ENCODE measurements at regions not wholly inside any gene's neighbourhood (a gene's known extent, or its start where the extent isn't known, plus 50 kb on each side); places are given as distances from the start of the nearest gene placed in this dataset.

DNA sequence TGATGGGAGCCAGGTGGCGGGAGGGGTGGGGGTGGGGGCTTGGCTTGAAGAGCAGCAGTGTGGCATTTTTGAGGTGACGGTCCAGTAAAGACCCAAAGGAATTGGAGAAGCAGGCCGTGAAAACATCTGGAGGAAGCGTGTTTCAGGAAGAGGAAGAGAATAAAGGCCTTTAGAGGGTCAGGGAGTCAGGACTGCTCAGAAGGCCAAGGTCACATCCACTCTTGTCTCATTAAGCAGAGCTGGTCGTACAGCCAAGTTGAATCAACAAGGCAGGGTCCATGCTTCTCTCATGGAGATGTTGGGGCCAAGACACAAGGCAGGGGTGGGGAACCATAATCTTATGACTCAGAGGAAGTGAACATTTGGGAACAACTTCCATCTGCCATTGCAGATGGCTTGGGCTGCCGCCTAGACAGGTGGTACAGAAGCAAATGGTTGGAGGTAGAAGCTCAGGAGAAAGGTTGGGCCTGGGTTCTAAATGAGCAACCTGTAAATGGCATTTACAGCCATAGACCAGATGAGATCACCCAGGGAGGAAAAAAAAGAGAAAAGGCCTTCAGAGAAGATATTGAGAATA is 179.6 kb downstream of the TTLL2 start:
- Histone ChIP-seq H3K27ac (no peak overlapping the region), H3K4me2 (no peak overlapping the region), H3K27me3 (ENCODE audit: insufficient read depth, low read depth) (no peaks in the 10 kb centered on the region), H4K20me1 (ENCODE audit: insufficient read depth) (no peaks in the 10 kb centered on the region), H3K4me3 (IDR thresholded peaks at IDR 0.05; ENCODE audit: insufficient read depth, low read depth, low read length) (no peak overlapping the region), H3K36me3 (ENCODE audit: insufficient read depth) (no peaks in the 10 kb centered on the region), H2AFZ (ENCODE audit: low read depth) (no peak overlapping the region), H3K9ac (no peak overlapping the region), H3K79me2 (ENCODE audit: insufficient read depth, low read depth) (no peaks in the 10 kb centered on the region), H3K4me1 (ENCODE audit: low read depth, poor library complexity, severe bottlenecking) (no peaks in the 10 kb centered on the region)
- TF ChIP-seq, protein P1, sequence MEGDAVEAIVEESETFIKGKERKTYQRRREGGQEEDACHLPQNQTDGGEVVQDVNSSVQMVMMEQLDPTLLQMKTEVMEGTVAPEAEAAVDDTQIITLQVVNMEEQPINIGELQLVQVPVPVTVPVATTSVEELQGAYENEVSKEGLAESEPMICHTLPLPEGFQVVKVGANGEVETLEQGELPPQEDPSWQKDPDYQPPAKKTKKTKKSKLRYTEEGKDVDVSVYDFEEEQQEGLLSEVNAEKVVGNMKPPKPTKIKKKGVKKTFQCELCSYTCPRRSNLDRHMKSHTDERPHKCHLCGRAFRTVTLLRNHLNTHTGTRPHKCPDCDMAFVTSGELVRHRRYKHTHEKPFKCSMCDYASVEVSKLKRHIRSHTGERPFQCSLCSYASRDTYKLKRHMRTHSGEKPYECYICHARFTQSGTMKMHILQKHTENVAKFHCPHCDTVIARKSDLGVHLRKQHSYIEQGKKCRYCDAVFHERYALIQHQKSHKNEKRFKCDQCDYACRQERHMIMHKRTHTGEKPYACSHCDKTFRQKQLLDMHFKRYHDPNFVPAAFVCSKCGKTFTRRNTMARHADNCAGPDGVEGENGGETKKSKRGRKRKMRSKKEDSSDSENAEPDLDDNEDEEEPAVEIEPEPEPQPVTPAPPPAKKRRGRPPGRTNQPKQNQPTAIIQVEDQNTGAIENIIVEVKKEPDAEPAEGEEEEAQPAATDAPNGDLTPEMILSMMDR (conservative IDR thresholded peaks at IDR 0.05; ENCODE audit: low read depth, low read length): no peak

DNA sequence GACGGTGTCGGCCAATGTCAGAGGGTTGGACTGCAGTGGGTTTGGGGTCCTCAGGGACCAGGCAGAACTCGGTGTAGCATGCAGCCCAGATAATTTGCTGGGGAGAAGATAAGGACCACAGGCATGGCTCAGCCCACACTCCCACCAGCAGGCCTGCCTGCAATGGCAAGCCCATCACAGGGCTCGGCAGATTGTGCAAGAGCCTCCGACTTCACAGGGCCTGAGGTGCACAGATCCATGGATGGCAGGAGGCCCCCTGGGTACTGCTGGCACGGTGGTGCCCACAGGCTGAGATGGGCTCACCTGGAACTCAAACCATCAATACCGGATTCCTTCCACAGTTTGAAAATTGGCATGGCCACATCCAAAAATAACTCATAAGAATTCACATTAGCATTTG is 180.3 kb downstream of the TTLL2 start:
- no peaks in the 10 kb centered on the region for H3K4me1 ChIP-seq (ENCODE audit: low read depth, poor library complexity, severe bottlenecking)
- H4K20me1 ChIP-seq (ENCODE audit: insufficient read depth): no peaks in the 10 kb centered on the region
- H3K79me2 ChIP-seq (ENCODE audit: insufficient read depth, low read depth): no peaks in the 10 kb centered on the region
- TF ChIP-seq, protein P1 (conservative IDR thresholded peaks at IDR 0.05; ENCODE audit: low read depth, low read length): no peak
- no peak overlapping the region for H3K9ac ChIP-seq
- no peak overlapping the region for H3K27ac ChIP-seq
- H3K27me3 ChIP-seq (ENCODE audit: insufficient read depth, low read depth): no peaks in the 10 kb centered on the region
- no peak overlapping the region for H3K4me3 ChIP-seq (IDR thresholded peaks at IDR 0.05; ENCODE audit: insufficient read depth, low read depth, low read length)
- no peaks in the 10 kb centered on the region for H3K36me3 ChIP-seq (ENCODE audit: insufficient read depth)
- no peak overlapping the region for H2AFZ ChIP-seq (ENCODE audit: low read depth)
- no peak overlapping the region for H3K4me2 ChIP-seq

DNA sequence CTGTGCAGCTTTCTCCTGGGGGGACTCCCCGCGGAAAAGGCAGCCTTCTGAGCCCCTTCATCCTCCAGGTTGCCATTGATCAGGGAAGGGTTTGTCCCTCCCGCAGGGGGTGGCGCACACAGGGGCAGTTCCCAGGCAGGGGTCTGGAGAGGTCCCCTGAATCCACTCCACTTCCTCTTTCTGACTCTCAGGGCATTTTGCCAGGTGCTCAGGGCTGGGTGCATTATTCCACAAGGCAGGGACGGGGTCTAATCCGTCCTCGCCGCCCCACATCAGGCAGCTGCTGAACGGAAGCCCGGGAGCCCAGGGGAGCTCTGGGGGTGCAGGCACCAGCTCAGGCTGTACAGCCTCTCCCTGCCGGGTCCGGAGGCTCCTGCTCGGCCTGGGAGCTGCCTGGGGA is 180.9 kb downstream of the TTLL2 start:
- H3K79me2 ChIP-seq (ENCODE audit: insufficient read depth, low read depth): no peaks in the 10 kb centered on the region
- no peaks in the 10 kb centered on the region for H3K4me1 ChIP-seq (ENCODE audit: low read depth, poor library complexity, severe bottlenecking)
- no peak overlapping the region for H3K4me2 ChIP-seq
- no peak overlapping the region for H2AFZ ChIP-seq (ENCODE audit: low read depth)
- H3K27me3 ChIP-seq (ENCODE audit: insufficient read depth, low read depth): no peaks in the 10 kb centered on the region
- no peak overlapping the region for H3K9ac ChIP-seq
- no peaks in the 10 kb centered on the region for H4K20me1 ChIP-seq (ENCODE audit: insufficient read depth)
- H3K36me3 ChIP-seq (ENCODE audit: insufficient read depth): no peaks in the 10 kb centered on the region
- TF ChIP-seq, protein P1 (conservative IDR thresholded peaks at IDR 0.05; ENCODE audit: low read depth, low read length): no peak
- H3K27ac ChIP-seq: no peak overlapping the region
- H3K4me3 ChIP-seq (IDR thresholded peaks at IDR 0.05; ENCODE audit: insufficient read depth, low read depth, low read length): no peak overlapping the region

DNA sequence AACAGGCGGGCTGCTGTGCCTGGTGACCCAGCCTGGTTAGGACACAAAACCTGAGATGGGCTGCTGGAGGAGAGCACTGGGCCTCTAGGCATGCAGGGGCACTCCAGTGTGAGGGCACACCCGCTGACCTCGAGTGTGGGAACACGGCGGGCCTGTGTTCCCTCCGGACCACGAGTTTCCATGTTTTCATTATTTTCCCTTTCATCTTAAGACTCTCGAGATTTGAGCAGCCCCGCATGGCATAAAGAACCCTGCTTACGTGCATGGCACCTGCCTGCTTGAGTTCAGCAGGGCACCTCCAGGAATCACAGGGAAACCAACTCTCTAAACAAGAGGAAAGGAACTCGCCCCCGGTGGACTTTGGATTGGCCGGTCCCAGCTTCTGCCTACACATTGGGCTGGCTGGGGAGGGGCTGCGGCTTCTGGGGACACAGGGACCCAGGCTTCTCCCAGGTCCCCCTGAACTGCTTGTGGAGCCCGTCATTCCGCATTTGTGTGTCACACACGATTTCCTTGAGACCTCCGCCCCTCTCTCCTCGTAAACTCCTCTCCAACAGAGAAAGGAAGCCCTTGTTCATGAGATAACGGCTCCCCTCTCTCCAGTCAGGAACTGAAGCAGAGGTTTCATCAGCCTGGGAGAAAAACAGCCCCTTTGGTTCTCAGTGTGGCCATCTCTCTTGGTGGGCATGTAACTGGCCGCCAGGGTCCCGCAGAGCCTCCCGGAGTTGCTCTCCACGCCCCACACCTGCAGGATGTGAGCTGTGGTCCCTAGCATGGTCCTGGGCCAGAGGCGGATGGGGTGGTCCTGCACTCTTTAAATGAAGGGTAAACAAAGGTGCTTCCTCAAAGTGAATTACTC is 181.8 kb downstream of the TTLL2 start:
- Histone ChIP-seq H3K4me3 (IDR thresholded peaks at IDR 0.05; ENCODE audit: insufficient read depth, low read depth, low read length) (no peak overlapping the region), H3K79me2 (ENCODE audit: insufficient read depth, low read depth) (no peaks in the 10 kb centered on the region), H3K27ac (no peak overlapping the region), H3K9ac (no peak overlapping the region), H3K4me2 (no peak overlapping the region), H3K4me1 (ENCODE audit: low read depth, poor library complexity, severe bottlenecking) (no peaks in the 10 kb centered on the region), H4K20me1 (ENCODE audit: insufficient read depth) (no peaks in the 10 kb centered on the region), H3K36me3 (ENCODE audit: insufficient read depth) (no peaks in the 10 kb centered on the region), H2AFZ (ENCODE audit: low read depth) (no peak overlapping the region), H3K27me3 (ENCODE audit: insufficient read depth, low read depth) (no peaks in the 10 kb centered on the region)
- TF ChIP-seq, protein P1 (conservative IDR thresholded peaks at IDR 0.05; ENCODE audit: low read depth, low read length): no peak

All from KMS-11 (cell line).